OCI-LY7 (cell line): ENCODE measurements at regions not wholly inside any gene's neighbourhood (a gene's known extent, or its start where the extent isn't known, plus 50 kb on each side); places are given as distances from the start of the nearest gene placed in this dataset.

Source experiments
- CTCF ChIP-seq: fragments of 200-600 bp; sonication (generic); conservative IDR thresholded peaks from 2 replicates; pipeline ENCODE4 v1.5.1; 2014; ENCODE audit warnings: mild to moderate bottlenecking, antibody characterized with exemption, low read length, moderate library complexity, mixed read lengths
- EZH2phosphoT487 ChIP-seq: fragments of 200-600 bp; sonication (generic); IDR thresholded peaks from 2 replicates; pipeline ENCODE4 v1.6.1; 2018; ENCODE audit warnings: low read depth, borderline replicate concordance, mild to moderate bottlenecking, mixed run types, antibody characterized with exemption, low read length, moderate library complexity, mixed read lengths

DNA sequence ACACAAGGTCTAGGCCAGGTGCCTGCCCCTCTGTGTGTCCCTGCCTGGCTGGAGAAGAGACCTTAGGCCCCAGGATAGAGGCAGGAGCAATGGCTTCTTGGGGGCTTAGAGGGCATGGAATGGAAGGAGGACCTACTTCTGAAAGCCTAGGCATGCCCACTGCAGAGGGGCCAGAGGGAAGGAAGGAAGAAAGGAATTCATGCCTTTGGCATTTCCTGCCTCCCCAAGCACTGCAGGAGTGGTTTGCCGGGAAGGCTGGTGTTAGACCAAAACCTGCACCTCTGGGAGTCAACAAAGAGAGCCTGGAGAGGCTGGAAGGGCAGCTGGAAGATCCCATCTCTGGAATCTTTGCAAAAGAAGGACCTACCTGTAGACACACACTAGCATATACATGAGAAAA is 50.7 kb upstream of the KCNE2 start:
- no peak for TF ChIP-seq CTCF
- TF ChIP-seq EZH2phosphoT487 = no peak
